EH (cell line): ENCODE measurements at regions not wholly inside any gene's neighbourhood (a gene's known extent, or its start where the extent isn't known, plus 50 kb on each side); places are given as distances from the start of the nearest gene placed in this dataset.
"Not testable (repeated sequence)": the region's sequence is repeated elsewhere in the genome, so short reads cannot be mapped to it uniquely, and the experiment has no call there.

ENCODE experiments used
- DNase-seq: peaks from one replicate; pipeline ENCODE4 v3.0.0-alpha.2; 2015; ENCODE audit warnings: low read depth

DNA sequence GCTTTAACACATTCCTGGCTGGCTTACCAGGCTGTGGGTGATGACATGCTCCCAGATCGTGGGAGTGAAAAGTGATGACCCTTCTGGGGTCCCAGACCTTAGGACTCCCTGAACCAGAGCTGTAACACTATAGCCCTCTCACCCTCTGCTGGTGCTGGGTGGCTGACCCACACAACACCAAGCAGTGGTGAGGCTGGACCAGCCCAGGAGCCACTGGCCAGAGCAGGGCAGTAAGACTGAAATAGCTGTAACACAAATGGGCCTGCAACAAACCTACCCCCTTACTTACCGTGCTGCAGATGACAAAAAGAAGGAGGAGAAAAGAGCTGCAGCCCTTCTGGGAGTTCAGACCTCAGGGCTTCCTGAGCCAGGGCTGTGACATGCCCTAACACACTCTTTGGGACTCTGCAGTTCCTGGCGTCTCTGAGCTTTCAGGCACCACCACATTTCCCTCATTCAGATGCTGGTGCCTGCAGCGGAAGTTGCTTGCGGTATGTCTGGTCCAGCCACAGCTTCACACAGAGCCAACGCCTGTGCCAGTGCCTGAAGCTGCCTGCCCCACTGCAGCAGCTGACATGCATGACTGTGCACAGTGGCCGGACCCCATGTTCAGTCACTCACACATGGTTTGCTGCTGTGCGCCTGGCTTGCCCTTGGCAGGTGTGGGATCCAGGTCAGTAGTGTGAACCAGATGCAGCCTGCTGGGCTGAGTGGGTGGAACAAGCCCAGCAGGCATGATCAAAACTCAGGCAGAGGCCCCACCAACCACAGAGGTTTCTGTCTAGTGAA lies 1247.4 kb downstream of the EFNA5 start:
- DNase-seq, result no peak

GRCh38 chr5:106420102-106420501 lies 1250.6 kb downstream of the EFNA5 start:
- DNase-seq, result no peak

DNA sequence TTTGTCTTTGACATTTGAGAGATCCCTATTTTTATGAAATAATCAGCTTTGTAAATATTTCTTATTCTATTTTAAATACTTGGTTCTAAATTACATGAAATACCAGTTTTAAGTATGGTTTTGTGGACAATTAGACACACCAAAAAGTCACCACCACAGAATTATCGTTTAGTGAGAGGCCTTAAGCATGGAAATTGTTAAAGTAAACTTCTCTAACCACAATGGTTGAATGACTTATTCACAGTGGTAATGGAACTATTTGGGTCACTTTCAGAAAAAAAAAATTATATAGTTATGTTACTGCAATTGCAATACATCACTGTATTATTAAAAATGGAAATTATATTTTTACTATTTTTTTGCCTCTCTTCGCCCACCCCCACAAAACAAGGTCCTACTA lies 1252.5 kb downstream of the EFNA5 start:
- DNase-seq, result no peak

- no peak for DNase-seq
Observed at GRCh38 chr5:106417566-106417965, 1253.2 kb downstream of the EFNA5 start.

DNA sequence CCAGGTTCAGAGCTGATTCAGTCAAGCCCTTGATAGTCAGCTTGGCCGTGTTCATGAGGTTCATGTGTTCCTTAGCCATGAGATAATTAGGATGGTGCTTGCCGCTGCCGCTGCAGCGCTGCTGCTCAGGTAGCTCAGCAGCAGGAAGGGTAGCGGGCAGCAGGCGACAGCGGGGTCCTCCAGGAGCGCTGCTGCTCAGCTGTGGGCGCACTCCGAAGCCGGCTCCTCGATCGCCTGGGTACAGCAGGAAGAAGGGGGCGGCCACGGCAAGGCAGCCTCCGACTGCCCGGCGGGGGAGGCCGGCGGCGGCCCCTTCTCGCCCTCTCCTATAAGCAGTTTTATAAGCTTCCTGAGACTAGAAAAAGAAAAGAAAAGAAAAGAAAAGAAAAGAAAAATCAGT lies 1253.6 kb downstream of the EFNA5 start:
- DNase-seq, result no peak

- DNase-seq, result peak; percentile 75
Observed at GRCh38 chr5:106415541-106415940, 1255.2 kb downstream of the EFNA5 start.

DNA sequence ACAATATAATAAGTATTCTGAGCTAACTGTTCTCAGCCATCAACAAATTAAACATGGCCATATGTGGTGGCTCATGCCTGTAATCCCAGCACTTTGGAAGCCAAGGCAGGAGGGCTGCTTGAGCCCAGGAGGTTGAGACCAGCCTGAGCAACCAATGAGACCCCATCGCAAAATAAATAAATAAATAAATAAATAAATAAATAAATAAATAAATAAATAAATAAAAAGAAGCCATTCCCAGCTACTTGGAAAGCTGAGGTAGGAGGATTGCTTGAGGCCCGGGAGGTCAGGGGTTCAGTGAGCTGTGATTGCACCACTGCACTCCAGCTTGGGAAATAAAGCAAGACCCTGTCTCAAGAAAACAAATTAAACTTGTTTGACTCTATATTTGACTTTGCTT lies 1256.4 kb downstream of the EFNA5 start:
- no peak for DNase-seq

DNA sequence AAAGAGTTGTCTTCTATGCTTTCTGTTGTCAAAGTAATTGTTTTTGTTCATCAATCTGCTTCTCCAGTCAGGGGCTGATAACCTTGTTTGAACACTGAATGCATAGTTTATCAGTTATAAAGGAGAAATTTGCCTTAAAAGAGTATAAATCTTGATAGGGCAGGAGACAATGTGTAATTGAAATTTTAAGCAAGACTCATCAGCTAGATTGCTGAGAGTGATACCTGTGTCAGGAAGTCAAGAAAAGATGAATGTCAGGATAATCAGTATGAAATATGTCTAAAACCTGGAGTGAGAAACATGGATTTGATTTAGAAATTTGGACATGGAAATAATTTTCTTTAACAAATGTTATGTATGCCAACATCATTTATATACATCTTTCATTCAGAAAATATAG lies 1258.1 kb downstream of the EFNA5 start:
- no peak for DNase-seq

DNA sequence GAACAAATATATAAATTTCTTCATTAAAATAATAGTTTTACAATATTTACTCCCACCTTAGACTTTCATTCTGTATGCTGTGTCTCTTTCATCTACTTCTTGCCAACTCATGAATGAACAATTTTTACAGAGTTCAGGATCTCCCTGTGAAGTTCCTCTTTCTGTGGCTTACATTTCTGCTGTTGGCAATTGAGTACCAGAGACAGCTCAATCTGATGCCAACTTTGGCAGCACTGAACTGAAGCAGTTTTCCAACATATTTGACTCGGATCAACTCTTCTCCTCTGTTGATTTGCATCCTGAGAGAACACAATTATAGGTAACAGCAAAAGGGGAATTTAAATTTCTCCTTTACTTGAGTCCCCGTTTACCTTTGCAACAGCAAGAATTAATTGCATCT lies 1262.2 kb downstream of the EFNA5 start:
- DNase-seq, result no peak

DNA sequence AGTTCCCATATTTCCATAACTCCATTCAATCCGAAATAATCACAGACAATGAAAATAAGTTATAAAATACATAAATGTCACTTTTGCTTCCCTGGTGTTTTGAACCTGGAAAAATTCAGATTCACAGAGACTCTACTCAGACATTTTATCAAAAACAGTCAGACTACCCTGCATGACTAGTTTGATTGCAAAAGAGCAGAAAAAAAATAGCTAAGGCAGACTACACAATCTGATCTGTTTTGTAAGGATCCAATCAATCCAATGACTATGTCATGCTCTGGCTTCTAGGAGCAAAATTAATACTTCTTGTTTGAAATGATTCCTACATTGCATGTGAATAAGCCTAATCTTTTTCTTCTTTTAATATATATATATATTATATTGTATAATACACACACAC lies 1262.6 kb downstream of the EFNA5 start:
- no peak for DNase-seq

GRCh38 chr5:106401561-106401960 lies 1269.2 kb downstream of the EFNA5 start:
- DNase-seq, result no peak

DNA sequence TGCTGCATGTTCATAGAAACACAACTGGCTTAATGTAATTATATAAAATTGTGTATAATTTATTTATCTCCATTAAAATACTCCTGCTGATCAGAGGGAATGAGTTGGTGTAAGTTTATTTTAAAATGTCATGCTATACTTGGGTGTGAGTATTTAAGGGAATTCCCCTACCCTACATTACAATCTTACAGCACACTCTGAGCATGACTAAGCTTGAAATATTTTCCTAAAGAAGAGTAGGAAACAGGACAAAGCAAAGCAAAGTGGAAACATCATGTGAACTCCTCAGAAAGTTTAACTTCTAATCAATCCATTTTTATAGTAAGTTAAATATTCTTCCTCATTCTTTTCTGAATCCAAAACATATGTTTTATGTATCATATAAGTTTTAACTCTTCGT lies 1271.3 kb downstream of the EFNA5 start:
- DNase-seq, result peak; percentile 53

GRCh38 chr5:106397700-106398099 lies 1273.0 kb downstream of the EFNA5 start:
- DNase-seq, result peak; percentile 85

DNA sequence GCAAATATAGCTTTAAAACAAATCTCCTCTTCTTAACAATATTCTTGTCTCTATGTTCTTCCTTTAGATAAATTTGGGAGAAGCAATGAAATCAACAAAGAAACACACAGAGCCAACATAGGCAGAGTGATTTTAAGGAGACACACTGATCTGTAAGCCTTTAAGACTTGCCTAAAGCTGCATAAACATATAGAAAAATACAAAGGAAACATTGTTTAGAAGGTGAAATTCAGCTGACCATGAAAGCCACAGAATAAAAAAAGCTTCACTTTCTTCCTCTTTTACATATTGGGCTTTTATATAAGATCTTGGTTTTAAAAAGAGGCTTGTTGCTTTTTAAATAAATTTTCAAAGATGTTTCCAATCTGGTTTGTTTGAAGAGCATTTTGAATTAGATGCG lies 1277.5 kb downstream of the EFNA5 start:
- DNase-seq, result no peak

- peak; percentile 1 for DNase-seq
Observed at GRCh38 chr5:106392766-106393165, 1278.0 kb downstream of the EFNA5 start.

- not testable (repeated sequence) for DNase-seq
Observed at GRCh38 chr5:106387767-106388166, 1283.0 kb downstream of the EFNA5 start.

GRCh38 chr5:106386287-106386686 lies 1284.5 kb downstream of the EFNA5 start:
- DNase-seq, result no peak

GRCh38 chr5:106380736-106381135 lies 1290.0 kb downstream of the EFNA5 start:
- peak; percentile 2 for DNase-seq

DNA sequence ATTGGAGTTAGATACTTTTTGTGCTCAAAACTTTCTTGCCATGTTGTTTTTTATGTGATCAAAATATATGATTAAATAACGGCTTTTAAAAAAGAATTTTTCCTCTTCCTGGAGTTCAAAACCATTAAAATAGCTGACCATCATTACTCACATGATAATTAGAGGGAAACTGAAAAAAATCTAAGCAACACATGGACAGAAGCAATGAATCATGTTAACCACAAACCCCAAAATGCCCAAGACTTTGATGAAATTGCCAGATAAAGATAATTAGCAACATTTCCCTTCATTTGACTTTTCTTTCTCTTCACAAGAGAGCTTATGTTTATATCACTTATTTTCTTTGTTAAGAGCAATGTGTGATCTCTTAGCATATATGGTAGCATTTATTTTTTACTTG lies 1294.2 kb downstream of the EFNA5 start:
- peak; percentile 59 for DNase-seq

GRCh38 chr5:106374956-106375355 lies 1295.8 kb downstream of the EFNA5 start:
- DNase-seq, result no peak

DNA sequence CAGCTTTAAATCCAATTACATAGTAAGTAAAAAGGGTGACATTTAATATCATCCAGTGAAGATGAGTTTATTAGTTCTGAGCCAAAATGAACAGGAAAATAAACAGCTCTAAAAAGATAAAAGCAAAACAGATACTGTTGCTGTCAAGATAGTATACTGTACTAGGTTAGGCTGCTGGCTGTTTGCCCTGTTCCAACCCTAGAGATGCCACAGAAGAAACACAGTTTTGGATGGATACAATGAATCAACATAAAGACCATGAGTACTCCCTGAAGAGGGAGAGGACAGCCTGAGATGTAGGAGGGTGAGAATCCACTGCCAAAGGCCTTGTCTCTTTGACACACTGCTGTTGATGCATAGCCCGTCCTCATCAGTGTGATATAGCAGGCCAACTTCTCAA lies 1302.7 kb downstream of the EFNA5 start:
- no peak for DNase-seq

- DNase-seq, result no peak
Observed at GRCh38 chr5:106367281-106367680, 1303.5 kb downstream of the EFNA5 start.

DNA sequence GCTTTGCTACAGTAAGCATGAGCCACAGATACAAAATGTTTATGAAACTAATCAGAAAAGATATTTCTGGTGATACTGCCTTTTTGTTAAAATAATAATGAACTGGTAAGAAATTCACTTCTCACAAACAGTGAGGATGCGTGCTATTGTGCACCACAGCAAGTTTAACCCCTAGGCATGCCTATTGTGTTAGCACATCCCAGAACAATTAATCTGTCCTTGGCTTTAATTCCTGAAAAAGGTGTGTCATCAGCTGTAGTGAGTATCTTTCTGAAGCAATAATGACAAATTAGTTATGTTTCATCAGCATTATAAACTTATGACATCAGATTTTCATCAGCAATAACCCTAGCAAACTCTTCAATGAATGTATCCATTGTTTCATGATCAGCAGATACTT lies 1307.2 kb downstream of the EFNA5 start:
- DNase-seq, result no peak

- DNase-seq, result no peak
Observed at GRCh38 chr5:106361905-106362304, 1308.8 kb downstream of the EFNA5 start.
